ENCODE measurements at regions not wholly inside any gene's neighbourhood (a gene's known extent, or its start where the extent isn't known, plus 50 kb on each side); places are given as distances from the start of the nearest gene placed in this dataset.

- H3K27me3 ChIP-seq (ENCODE audit: insufficient read depth, low read length, poor library complexity, severe bottlenecking), result no peaks in the 10 kb centered on the region
Measured at GRCh38 chr22:48588878-48589450, 1238.7 kb downstream of the BRD1 start.

GRCh38 chr22:48588151-48588877 lies 1239.4 kb downstream of the BRD1 start:
- H3K9me3 Mint-ChIP-seq, result no peaks in the 10 kb centered on the region
- ChIA-PET CTCF (no interaction called here), POLR2A (no interaction called here)
- no peak overlapping the region for H3K4me3 Mint-ChIP-seq
- Histone ChIP-seq H3K27ac (ENCODE audit: low read depth, low read length) (no peak overlapping the region), H3K27me3 (ENCODE audit: insufficient read depth, low read length, poor library complexity, severe bottlenecking) (no peaks in the 10 kb centered on the region), H3K4me3 (ENCODE audit: low read length) (no peak overlapping the region), H3K4me1 (ENCODE audit: insufficient read depth, low read length) (no peaks in the 10 kb centered on the region), H3K36me3 (ENCODE audit: insufficient read depth, low read length) (no peaks in the 10 kb centered on the region), H3K9me3 (ENCODE audit: low read length) (no peaks in the 10 kb centered on the region)
- DNase-seq, result no peak
- H3K27ac Mint-ChIP-seq, result no peak overlapping the region
- H3K4me1 Mint-ChIP-seq, result no peaks in the 10 kb centered on the region
- peaks cover 0 to 2% of the 10 kb centered on the region in 2 donors for H3K27me3 Mint-ChIP-seq
- H3K36me3 Mint-ChIP-seq, result no peaks in the 10 kb centered on the region

More at GRCh38 chr22:48588878-48589450, 1238.7 kb downstream of the BRD1 start:
- Mint-ChIP-seq H3K4me3 (no peak overlapping the region), H3K9me3 (no peaks in the 10 kb centered on the region), H3K36me3 (no peaks in the 10 kb centered on the region), H3K27me3 (peaks cover 0 to 2% of the 10 kb centered on the region in 2 donors), H3K4me1 (no peaks in the 10 kb centered on the region), H3K27ac (peak overlapping the region in 1 of 8 donors; percentile 29)
- POLR2A ChIA-PET, result no interaction called here
- H3K4me3 ChIP-seq (ENCODE audit: low read length), result no peak overlapping the region
- H3K36me3 ChIP-seq (ENCODE audit: insufficient read depth, low read length), result no peaks in the 10 kb centered on the region
- H3K27ac ChIP-seq (ENCODE audit: low read depth, low read length), result no peak overlapping the region
- CTCF ChIA-PET, result no interaction called here
- no peak for DNase-seq
- no peaks in the 10 kb centered on the region for H3K9me3 ChIP-seq (ENCODE audit: low read length)
- no peaks in the 10 kb centered on the region for H3K4me1 ChIP-seq (ENCODE audit: insufficient read depth, low read length)

- Mint-ChIP-seq H3K4me1 (no peaks in the 10 kb centered on the region), H3K27ac (no peak overlapping the region), H3K36me3 (no peaks in the 10 kb centered on the region), H3K27me3 (peaks cover 0 to 2% of the 10 kb centered on the region in 2 donors), H3K4me3 (no peak overlapping the region), H3K9me3 (no peaks in the 10 kb centered on the region)
- no peak overlapping the region for H3K27ac ChIP-seq (ENCODE audit: low read depth, low read length)
- POLR2A ChIA-PET, result no interaction called here
- no peak for DNase-seq
- no peaks in the 10 kb centered on the region for H3K27me3 ChIP-seq (ENCODE audit: insufficient read depth, low read length, poor library complexity, severe bottlenecking)
- no peak overlapping the region for H3K4me3 ChIP-seq (ENCODE audit: low read length)
- H3K36me3 ChIP-seq (ENCODE audit: insufficient read depth, low read length), result no peaks in the 10 kb centered on the region
- no peaks in the 10 kb centered on the region for H3K9me3 ChIP-seq (ENCODE audit: low read length)
- CTCF ChIA-PET, result no interaction called here
- no peaks in the 10 kb centered on the region for H3K4me1 ChIP-seq (ENCODE audit: insufficient read depth, low read length)
Measured at GRCh38 chr22:48587236-48587865, 1240.3 kb downstream of the BRD1 start.

GRCh38 chr22:48586799-48587185 lies 1240.9 kb downstream of the BRD1 start:
- Mint-ChIP-seq H3K27me3 (peaks cover 0 to 2% of the 10 kb centered on the region in 2 donors), H3K36me3 (no peaks in the 10 kb centered on the region), H3K27ac (no peak overlapping the region), H3K4me3 (no peak overlapping the region), H3K4me1 (no peaks in the 10 kb centered on the region), H3K9me3 (no peaks in the 10 kb centered on the region)
- Histone ChIP-seq H3K9me3 (ENCODE audit: low read length) (no peaks in the 10 kb centered on the region), H3K4me1 (ENCODE audit: insufficient read depth, low read length) (no peaks in the 10 kb centered on the region), H3K4me3 (ENCODE audit: low read length) (no peak overlapping the region), H3K27ac (ENCODE audit: low read depth, low read length) (no peak overlapping the region), H3K27me3 (ENCODE audit: insufficient read depth, low read length, poor library complexity, severe bottlenecking) (no peaks in the 10 kb centered on the region), H3K36me3 (ENCODE audit: insufficient read depth, low read length) (no peaks in the 10 kb centered on the region)
- ChIA-PET POLR2A (no interaction called here), CTCF (no interaction called here)
- DNase-seq, result no peak

GRCh38 chr22:48585916-48586798 lies 1241.5 kb downstream of the BRD1 start:
- no peaks in the 10 kb centered on the region for H3K36me3 Mint-ChIP-seq

GRCh38 chr22:48584170-48584569 lies 1243.5 kb downstream of the BRD1 start:
- Mint-ChIP-seq H3K27ac (no peak overlapping the region), H3K4me3 (no peak overlapping the region), H3K36me3 (no peaks in the 10 kb centered on the region), H3K4me1 (no peaks in the 10 kb centered on the region), H3K27me3 (peaks cover 0 to 4% of the 10 kb centered on the region in 2 donors), H3K9me3 (no peaks in the 10 kb centered on the region)
- no peak for DNase-seq
- Histone ChIP-seq H3K36me3 (ENCODE audit: insufficient read depth, low read length) (no peaks in the 10 kb centered on the region), H3K4me3 (ENCODE audit: low read length) (no peak overlapping the region), H3K27ac (ENCODE audit: low read depth, low read length) (no peak overlapping the region), H3K4me1 (ENCODE audit: insufficient read depth, low read length) (no peaks in the 10 kb centered on the region), H3K9me3 (ENCODE audit: low read length) (no peaks in the 10 kb centered on the region), H3K27me3 (ENCODE audit: insufficient read depth, low read length, poor library complexity, severe bottlenecking) (no peaks in the 10 kb centered on the region)
- CTCF ChIA-PET, result no interaction called here
- POLR2A ChIA-PET, result no interaction called here

More at GRCh38 chr22:48585916-48586798, 1241.5 kb downstream of the BRD1 start:
- no peaks in the 10 kb centered on the region for H3K4me1 Mint-ChIP-seq
- H3K4me3 Mint-ChIP-seq, result no peak overlapping the region
- ChIA-PET CTCF (no interaction called here), POLR2A (no interaction called here)
- H3K27me3 Mint-ChIP-seq, result peaks cover 0 to 2% of the 10 kb centered on the region in 2 donors
- no peak overlapping the region for H3K27ac ChIP-seq (ENCODE audit: low read depth, low read length)
- no peak for DNase-seq
- H3K4me3 ChIP-seq (ENCODE audit: low read length), result no peak overlapping the region
- H3K9me3 ChIP-seq (ENCODE audit: low read length), result no peaks in the 10 kb centered on the region
- H3K9me3 Mint-ChIP-seq, result no peaks in the 10 kb centered on the region
- H3K27ac Mint-ChIP-seq, result no peak overlapping the region
- H3K4me1 ChIP-seq (ENCODE audit: insufficient read depth, low read length), result no peaks in the 10 kb centered on the region
- no peaks in the 10 kb centered on the region for H3K36me3 ChIP-seq (ENCODE audit: insufficient read depth, low read length)
- H3K27me3 ChIP-seq (ENCODE audit: insufficient read depth, low read length, poor library complexity, severe bottlenecking), result no peaks in the 10 kb centered on the region

GRCh38 chr22:48581796-48582469 lies 1245.7 kb downstream of the BRD1 start:
- no peaks in the 10 kb centered on the region for H3K36me3 ChIP-seq (ENCODE audit: insufficient read depth, low read length)
- no peaks in the 10 kb centered on the region for H3K27me3 ChIP-seq (ENCODE audit: insufficient read depth, low read length, poor library complexity, severe bottlenecking)
- ChIA-PET CTCF (no interaction called here), POLR2A (no interaction called here)
- no peak for DNase-seq
- H3K4me3 ChIP-seq (ENCODE audit: low read length), result no peak overlapping the region
- peaks cover 0 to 3% (median 0%) of the 10 kb centered on the region in 3 donors for H3K4me1 Mint-ChIP-seq
- no peaks in the 10 kb centered on the region for H3K4me1 ChIP-seq (ENCODE audit: insufficient read depth, low read length)
- peaks cover 5 to 14% of the 10 kb centered on the region in 2 donors for H3K27me3 Mint-ChIP-seq
- H3K36me3 Mint-ChIP-seq, result no peaks in the 10 kb centered on the region
- no peaks in the 10 kb centered on the region for H3K9me3 ChIP-seq (ENCODE audit: low read length)
- H3K9me3 Mint-ChIP-seq, result peaks cover 0 to 1% (median 0%) of the 10 kb centered on the region in 5 donors
- H3K27ac ChIP-seq (ENCODE audit: low read depth, low read length), result no peak overlapping the region
- H3K4me3 Mint-ChIP-seq, result no peak overlapping the region
- H3K27ac Mint-ChIP-seq, result no peak overlapping the region

All from CD8-positive, alpha-beta memory T cell (primary cell).